Esophagus muscularis mucosa (tissue), 4 donors: ENCODE measurements at regions not wholly inside any gene's neighbourhood (a gene's known extent, or its start where the extent isn't known, plus 50 kb on each side); places are given as distances from the start of the nearest gene placed in this dataset.

ENCODE experiments used
- CTCF ChIP-seq, 3 experiments: fragments of 200-600 bp in 2 of 3; fragments of 450-650 bp in 1 of 3; sonication (generic) in 2 of 3; IDR thresholded peaks; one replicate each; pipeline ENCODE4 v1.5.1; 2017 to 2019; ENCODE audit warnings: antibody characterized with exemption in 3 of 3, mild to moderate bottlenecking in 2 of 3, moderate library complexity in 1 of 3
- EP300 ChIP-seq: sonication (generic); formaldehyde crosslinking; IDR thresholded peaks from one replicate; pipeline ENCODE4 v1.6.1; 2017; ENCODE audit warnings: antibody characterized with exemption
- POLR2A ChIP-seq: fragments of 450-650 bp; IDR thresholded peaks from one replicate; pipeline ENCODE4 v1.6.1; 2017; ENCODE audit warnings: antibody characterized with exemption, moderate library complexity, mild to moderate bottlenecking, low read depth
- POLR2AphosphoS5 ChIP-seq, 2 donors: sonication (generic); formaldehyde crosslinking; IDR thresholded peaks; one replicate each; pipeline ENCODE4 v1.6.1; 2017; ENCODE audit warnings: antibody characterized with exemption in 2 of 2

- TF ChIP-seq POLR2AphosphoS5 (IDR thresholded peaks at IDR 0.05) (no peak), POLR2A (no peak), CTCF (IDR thresholded peaks at IDR 0.05) (no peak), EP300 (no peak)
These were observed 246.3 kb downstream of the HHIPL2 start for GRCh38 chr1:222301652-222302051.
